ENCODE measurements at regions not wholly inside any gene's neighbourhood (a gene's known extent, or its start where the extent isn't known, plus 50 kb on each side); places are given as distances from the start of the nearest gene placed in this dataset.

DNA sequence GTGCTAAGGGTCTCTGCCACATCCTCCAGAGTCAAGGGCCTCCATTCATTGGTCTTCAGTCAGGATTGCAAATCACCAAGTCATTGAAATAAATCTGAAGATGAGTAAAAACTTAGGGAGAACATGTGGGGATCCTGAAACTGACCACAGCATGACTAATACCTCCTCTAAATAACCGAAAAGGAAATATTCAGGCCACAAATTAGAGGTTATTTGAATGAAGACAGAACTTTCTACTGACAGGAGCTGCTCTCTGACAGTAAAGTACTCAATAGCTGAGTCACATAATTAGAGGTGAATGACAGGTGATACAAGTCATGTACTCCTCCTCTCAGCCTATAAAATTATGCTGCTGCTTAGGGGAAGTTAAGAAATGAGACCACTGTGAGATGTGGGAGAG, 240.2 kb upstream of the F9 start:
- H3K4me3 ChIP-seq (ENCODE audit: low read depth in 1 of 2, low read length in 2 of 2), result no peak overlapping the region
- no peaks in the 10 kb centered on the region for H3K36me3 ChIP-seq (ENCODE audit: insufficient read depth, low read length)
- H3K4me1 ChIP-seq (ENCODE audit: insufficient read depth, low read length), result no peaks in the 10 kb centered on the region
- H3K27me3 ChIP-seq (ENCODE audit: control insufficient read depth in 1 of 2, insufficient read depth in 2 of 2, low read length in 2 of 2), result no peaks in the 10 kb centered on the region
- H3K9ac ChIP-seq (ENCODE audit: low read length), result no peak overlapping the region
- H3K9me3 ChIP-seq (ENCODE audit: low read length), result no peaks in the 10 kb centered on the region
- no peak overlapping the region for H3K27ac ChIP-seq (ENCODE audit: low read depth, low read length)

- Histone ChIP-seq H3K27me3 (ENCODE audit: control insufficient read depth in 1 of 2, insufficient read depth in 2 of 2, low read length in 2 of 2) (no peaks in the 10 kb centered on the region), H3K36me3 (ENCODE audit: insufficient read depth, low read length) (no peaks in the 10 kb centered on the region), H3K4me3 (ENCODE audit: low read depth in 1 of 2, low read length in 2 of 2) (no peak overlapping the region), H3K9ac (ENCODE audit: low read length) (no peak overlapping the region), H3K27ac (ENCODE audit: low read depth, low read length) (no peak overlapping the region), H3K9me3 (ENCODE audit: low read length) (no peaks in the 10 kb centered on the region), H3K4me1 (ENCODE audit: insufficient read depth, low read length) (no peaks in the 10 kb centered on the region)
Observed at GRCh38 chrX:139287155-139287924, 243.2 kb upstream of the F9 start.

GRCh38 chrX:139286342-139286741, 244.2 kb upstream of the F9 start:
- Histone ChIP-seq H3K27ac (ENCODE audit: low read depth, low read length) (no peak overlapping the region), H3K4me3 (ENCODE audit: low read depth in 1 of 2, low read length in 2 of 2) (no peak overlapping the region), H3K27me3 (ENCODE audit: control insufficient read depth in 1 of 2, insufficient read depth in 2 of 2, low read length in 2 of 2) (no peaks in the 10 kb centered on the region), H3K9ac (ENCODE audit: low read length) (no peak overlapping the region), H3K4me1 (ENCODE audit: insufficient read depth, low read length) (no peaks in the 10 kb centered on the region), H3K9me3 (ENCODE audit: low read length) (no peaks in the 10 kb centered on the region), H3K36me3 (ENCODE audit: insufficient read depth, low read length) (no peaks in the 10 kb centered on the region)

GRCh38 chrX:139267851-139268250, 262.7 kb upstream of the F9 start:
- Histone ChIP-seq H3K27ac (ENCODE audit: low read depth, low read length) (no peak overlapping the region), H3K9me3 (ENCODE audit: low read length) (no peaks in the 10 kb centered on the region), H3K9ac (ENCODE audit: low read length) (no peak overlapping the region), H3K4me1 (ENCODE audit: insufficient read depth, low read length) (no peaks in the 10 kb centered on the region), H3K36me3 (ENCODE audit: insufficient read depth, low read length) (no peaks in the 10 kb centered on the region), H3K27me3 (ENCODE audit: control insufficient read depth in 1 of 2, insufficient read depth in 2 of 2, low read length in 2 of 2) (no peaks in the 10 kb centered on the region), H3K4me3 (ENCODE audit: low read depth in 1 of 2, low read length in 2 of 2) (no peak overlapping the region)

DNA sequence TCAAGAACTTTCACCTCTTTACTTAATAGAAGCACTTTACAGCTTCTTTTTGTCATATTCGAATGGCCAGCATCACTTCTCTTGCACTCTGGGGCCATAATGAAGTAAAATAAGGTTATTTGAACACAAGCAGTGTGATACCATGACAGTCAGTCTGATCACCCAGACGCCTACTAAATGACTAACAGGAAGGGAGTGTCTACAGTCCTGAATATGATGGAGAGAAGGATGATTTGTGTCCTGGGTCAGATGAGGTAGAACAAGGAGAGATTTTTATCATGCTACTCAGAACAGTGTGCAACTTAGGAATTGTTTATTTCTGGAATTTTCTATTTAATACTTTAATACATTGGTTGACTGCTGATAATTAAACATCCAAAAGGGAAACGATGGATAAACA, 284.2 kb upstream of the F9 start:
- H3K9ac ChIP-seq (ENCODE audit: low read length), result no peak overlapping the region
- peaks cover 0 to 3% of the 10 kb centered on the region in 2 donors for H3K27me3 ChIP-seq (ENCODE audit: control insufficient read depth in 1 of 2, insufficient read depth in 2 of 2, low read length in 2 of 2)
- no peaks in the 10 kb centered on the region for H3K4me1 ChIP-seq (ENCODE audit: insufficient read depth, low read length)
- no peak overlapping the region for H3K4me3 ChIP-seq (ENCODE audit: low read depth in 1 of 2, low read length in 2 of 2)
- no peak overlapping the region for H3K27ac ChIP-seq (ENCODE audit: low read depth, low read length)
- H3K36me3 ChIP-seq (ENCODE audit: insufficient read depth, low read length), result no peaks in the 10 kb centered on the region
- H3K9me3 ChIP-seq (ENCODE audit: low read length), result no peaks in the 10 kb centered on the region

DNA sequence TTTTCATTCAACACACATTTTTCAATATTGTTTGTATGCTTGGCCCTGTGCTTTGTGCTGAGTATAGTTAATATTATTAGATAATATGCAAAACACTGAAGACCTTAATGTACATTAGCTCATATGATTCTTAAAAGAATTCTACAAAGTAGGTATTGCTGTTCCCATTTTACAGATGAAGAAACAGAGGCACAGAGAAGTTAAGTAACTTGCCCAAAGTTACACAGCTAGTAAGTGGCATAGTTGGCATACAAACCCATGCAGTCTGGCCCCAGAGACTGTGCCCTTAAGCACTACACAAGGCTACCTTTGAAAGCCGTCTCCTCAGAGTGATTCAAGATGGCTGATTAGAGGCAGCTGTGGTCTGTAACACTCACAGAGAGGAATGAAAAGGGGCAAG, 293.4 kb upstream of the F9 start:
- no peaks in the 10 kb centered on the region for H3K27me3 ChIP-seq (ENCODE audit: control insufficient read depth in 1 of 2, insufficient read depth in 2 of 2, low read length in 2 of 2)
- no peaks in the 10 kb centered on the region for H3K9me3 ChIP-seq (ENCODE audit: low read length)
- no peak overlapping the region for H3K4me3 ChIP-seq (ENCODE audit: low read depth in 1 of 2, low read length in 2 of 2)
- H3K4me1 ChIP-seq (ENCODE audit: insufficient read depth, low read length), result no peaks in the 10 kb centered on the region
- H3K36me3 ChIP-seq (ENCODE audit: insufficient read depth, low read length), result no peaks in the 10 kb centered on the region
- H3K9ac ChIP-seq (ENCODE audit: low read length), result no peak overlapping the region
- H3K27ac ChIP-seq (ENCODE audit: low read depth, low read length), result no peak overlapping the region

GRCh38 chrX:139234898-139235297, 295.6 kb upstream of the F9 start:
- Histone ChIP-seq H3K4me1 (ENCODE audit: insufficient read depth, low read length) (no peaks in the 10 kb centered on the region), H3K9me3 (ENCODE audit: low read length) (no peaks in the 10 kb centered on the region), H3K9ac (ENCODE audit: low read length) (no peak overlapping the region), H3K4me3 (ENCODE audit: low read depth in 1 of 2, low read length in 2 of 2) (no peak overlapping the region), H3K27me3 (ENCODE audit: control insufficient read depth in 1 of 2, insufficient read depth in 2 of 2, low read length in 2 of 2) (no peaks in the 10 kb centered on the region), H3K27ac (ENCODE audit: low read depth, low read length) (no peak overlapping the region), H3K36me3 (ENCODE audit: insufficient read depth, low read length) (no peaks in the 10 kb centered on the region)

DNA sequence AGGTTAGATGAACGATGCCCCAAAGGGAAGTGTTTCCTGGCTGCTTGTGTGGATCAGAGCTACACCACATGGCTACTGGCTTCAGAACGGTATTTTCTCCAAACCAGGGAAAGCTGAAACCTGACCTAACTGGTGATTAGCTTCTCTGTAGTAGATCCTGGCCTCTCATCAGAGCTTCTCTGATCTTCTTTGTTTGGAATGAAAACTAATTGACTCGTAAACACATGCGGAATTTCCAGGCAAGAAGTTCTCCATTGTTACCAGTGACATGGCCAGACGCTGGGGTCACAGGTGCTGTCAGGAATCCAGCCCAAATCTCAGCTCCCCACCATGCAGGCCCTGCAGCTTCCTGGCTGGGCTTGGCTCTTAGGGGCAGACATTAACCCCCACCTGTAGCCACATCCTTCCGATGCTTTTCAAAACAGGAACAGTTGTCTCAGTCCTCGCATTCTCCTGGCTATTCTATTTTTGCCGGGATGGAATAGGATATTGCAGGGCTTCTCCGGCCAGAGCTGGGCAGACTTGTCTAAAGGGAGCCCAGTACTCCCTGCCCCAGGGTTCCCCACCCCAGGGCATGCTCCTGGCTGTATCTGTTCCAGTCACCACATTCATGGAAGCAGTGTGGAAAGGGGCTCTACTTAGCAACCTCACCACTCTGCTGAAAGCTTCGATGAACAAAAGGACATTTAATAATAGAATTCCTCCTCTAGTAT, 305.4 kb upstream of the F9 start:
- Histone ChIP-seq H3K27me3 (ENCODE audit: control insufficient read depth in 1 of 2, insufficient read depth in 2 of 2, low read length in 2 of 2) (no peaks in the 10 kb centered on the region), H3K36me3 (ENCODE audit: insufficient read depth, low read length) (no peaks in the 10 kb centered on the region), H3K9me3 (ENCODE audit: low read length) (no peaks in the 10 kb centered on the region), H3K9ac (ENCODE audit: low read length) (no peak overlapping the region), H3K27ac (ENCODE audit: low read depth, low read length) (no peak overlapping the region), H3K4me1 (ENCODE audit: insufficient read depth, low read length) (no peaks in the 10 kb centered on the region), H3K4me3 (ENCODE audit: low read depth in 1 of 2, low read length in 2 of 2) (no peak overlapping the region)

GRCh38 chrX:139222511-139223200, 307.9 kb upstream of the F9 start:
- Histone ChIP-seq H3K9ac (ENCODE audit: low read length) (no peak overlapping the region), H3K4me1 (ENCODE audit: insufficient read depth, low read length) (no peaks in the 10 kb centered on the region), H3K27ac (ENCODE audit: low read depth, low read length) (no peak overlapping the region), H3K4me3 (ENCODE audit: low read depth in 1 of 2, low read length in 2 of 2) (no peak overlapping the region), H3K27me3 (ENCODE audit: control insufficient read depth in 1 of 2, insufficient read depth in 2 of 2, low read length in 2 of 2) (no peaks in the 10 kb centered on the region), H3K36me3 (ENCODE audit: insufficient read depth, low read length) (no peaks in the 10 kb centered on the region), H3K9me3 (ENCODE audit: low read length) (no peaks in the 10 kb centered on the region)

GRCh38 chrX:139213241-139213709, 317.3 kb upstream of the F9 start:
- Histone ChIP-seq H3K4me3 (ENCODE audit: low read depth in 1 of 2, low read length in 2 of 2) (no peak overlapping the region), H3K36me3 (ENCODE audit: insufficient read depth, low read length) (no peaks in the 10 kb centered on the region), H3K27me3 (ENCODE audit: control insufficient read depth in 1 of 2, insufficient read depth in 2 of 2, low read length in 2 of 2) (peaks cover 3 to 11% of the 10 kb centered on the region in 2 donors), H3K27ac (ENCODE audit: low read depth, low read length) (no peak overlapping the region), H3K4me1 (ENCODE audit: insufficient read depth, low read length) (no peaks in the 10 kb centered on the region), H3K9ac (ENCODE audit: low read length) (no peak overlapping the region), H3K9me3 (ENCODE audit: low read length) (no peaks in the 10 kb centered on the region)

DNA sequence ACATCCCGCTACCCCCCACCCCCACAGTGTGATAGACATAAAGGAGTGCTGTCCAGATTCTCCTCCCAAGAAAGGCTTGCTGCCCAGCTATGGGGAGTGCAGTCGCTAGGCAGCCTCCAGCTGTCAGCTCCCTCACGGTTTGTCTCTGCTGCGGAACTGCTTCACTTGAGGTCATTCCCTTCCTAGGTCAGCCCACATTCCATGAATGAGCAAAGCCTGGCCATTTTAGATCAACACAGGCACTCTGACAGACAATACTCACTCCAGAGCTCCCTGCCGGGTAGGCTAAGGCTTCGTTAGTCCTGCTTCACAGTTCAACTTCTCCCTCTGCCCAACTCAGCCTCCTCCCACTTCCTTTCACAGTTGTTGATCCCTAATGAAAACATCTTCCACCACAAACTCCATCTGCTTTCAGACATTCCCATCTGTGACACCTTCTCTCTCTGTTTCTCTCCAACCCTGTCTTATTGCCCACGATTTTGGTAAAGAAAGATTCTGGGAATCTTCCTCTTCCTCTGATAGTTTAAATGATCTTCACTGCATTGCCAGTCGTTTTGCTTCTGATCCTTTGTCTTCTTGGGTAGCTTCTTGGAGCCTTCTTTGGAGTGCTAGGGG, 318.9 kb upstream of the F9 start:
- Histone ChIP-seq H3K9ac (ENCODE audit: low read length) (no peak overlapping the region), H3K9me3 (ENCODE audit: low read length) (no peaks in the 10 kb centered on the region), H3K36me3 (ENCODE audit: insufficient read depth, low read length) (no peaks in the 10 kb centered on the region), H3K4me1 (ENCODE audit: insufficient read depth, low read length) (no peaks in the 10 kb centered on the region), H3K27me3 (ENCODE audit: control insufficient read depth in 1 of 2, insufficient read depth in 2 of 2, low read length in 2 of 2) (peaks cover 8 to 11% of the 10 kb centered on the region in 2 donors), H3K4me3 (ENCODE audit: low read depth in 1 of 2, low read length in 2 of 2) (no peak overlapping the region), H3K27ac (ENCODE audit: low read depth, low read length) (no peak overlapping the region)

Measured in muscle layer of colon (tissue), 2 donors.